ENCODE measurements at regions not wholly inside any gene's neighbourhood (a gene's known extent, or its start where the extent isn't known, plus 50 kb on each side); places are given as distances from the start of the nearest gene placed in this dataset.
"Not testable (repeated sequence)": the region's sequence is repeated elsewhere in the genome, so short reads cannot be mapped to it uniquely, and the experiment has no call there.

DNA sequence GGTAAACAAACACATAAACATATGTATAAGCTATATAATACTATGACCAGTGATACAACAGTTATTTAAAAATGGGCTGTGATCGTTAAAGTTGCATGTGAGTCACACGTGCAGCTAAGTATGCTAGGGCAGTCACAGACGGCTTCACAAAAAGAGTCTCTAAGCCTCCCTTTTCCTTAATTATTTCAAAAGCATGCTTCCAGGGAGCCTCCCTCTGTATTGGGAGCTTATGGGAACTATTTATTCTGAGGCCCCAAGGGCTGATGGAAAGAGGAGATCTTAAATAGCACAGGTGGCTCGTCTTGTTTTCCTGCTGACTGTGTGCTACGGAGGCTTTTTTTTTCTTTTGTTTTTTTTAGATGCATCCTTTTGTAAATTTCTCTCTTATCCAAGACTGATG lies 94.3 kb downstream of the ADCYAP1 start:
- DNase-seq, result no peak

DNA sequence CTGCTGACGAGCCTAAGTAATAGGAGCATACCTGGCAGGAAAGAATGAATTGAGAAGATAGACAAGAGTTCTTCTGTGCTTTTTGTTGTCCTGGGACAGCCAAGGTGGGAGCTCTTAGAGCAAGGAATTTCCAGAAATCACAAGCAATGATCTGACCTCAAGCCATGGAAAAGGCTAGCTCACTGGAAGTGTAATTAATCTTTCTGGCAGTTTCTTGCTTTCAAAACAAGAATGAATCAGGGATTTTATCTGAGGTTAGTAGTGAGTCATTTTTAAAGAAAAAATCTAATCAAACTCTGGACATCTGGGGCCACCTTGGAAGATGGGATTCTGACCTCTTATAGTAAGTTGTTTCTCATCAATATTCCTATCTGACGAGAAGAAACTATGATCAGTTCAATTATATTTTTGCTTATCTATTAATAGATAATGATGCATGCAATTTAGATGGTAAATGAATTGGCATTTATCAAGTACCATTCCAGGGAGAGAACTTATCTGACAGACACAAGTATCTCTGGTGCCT lies 98.0 kb downstream of the ADCYAP1 start:
- DNase-seq, result no peak

DNA sequence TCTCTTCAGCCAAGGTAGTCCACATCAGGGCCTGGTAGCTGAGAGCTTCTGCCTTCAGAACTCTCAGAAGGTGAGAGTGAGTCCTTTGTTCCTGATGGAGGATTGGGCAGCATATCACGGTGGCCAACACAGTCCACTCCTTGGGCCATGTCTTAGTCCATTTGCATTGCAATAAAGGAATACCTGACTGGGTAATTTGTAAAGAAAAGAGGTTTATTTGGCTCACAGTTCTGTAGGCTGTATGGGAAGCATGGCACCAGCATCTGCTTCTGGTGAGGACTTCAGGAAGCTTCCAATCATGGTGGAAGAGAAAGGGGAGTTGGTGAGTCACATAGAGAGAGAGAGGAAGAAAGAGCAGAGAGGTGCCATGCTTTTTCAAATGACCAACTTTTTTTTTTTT lies 98.8 kb downstream of the ADCYAP1 start:
- DNase-seq, result no peak

DNA sequence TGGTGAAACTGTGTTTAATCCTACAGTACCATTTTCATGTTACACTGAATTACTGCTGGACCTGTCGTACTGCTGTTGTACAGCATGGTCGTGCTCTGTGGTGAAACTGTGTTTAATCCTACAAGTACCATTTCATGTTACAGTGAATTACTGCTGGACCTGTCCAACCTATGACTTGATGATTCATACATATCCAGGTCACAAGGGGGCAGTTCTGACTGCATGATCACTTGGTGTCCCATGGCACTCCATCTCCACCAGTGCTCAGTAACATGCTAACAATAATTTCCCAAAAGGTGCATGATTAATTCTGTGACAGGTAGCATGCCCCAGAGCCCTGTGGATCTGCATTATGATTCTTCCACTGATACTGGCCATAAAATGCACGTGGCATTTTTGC lies 101.6 kb downstream of the ADCYAP1 start:
- no peak for DNase-seq

DNA sequence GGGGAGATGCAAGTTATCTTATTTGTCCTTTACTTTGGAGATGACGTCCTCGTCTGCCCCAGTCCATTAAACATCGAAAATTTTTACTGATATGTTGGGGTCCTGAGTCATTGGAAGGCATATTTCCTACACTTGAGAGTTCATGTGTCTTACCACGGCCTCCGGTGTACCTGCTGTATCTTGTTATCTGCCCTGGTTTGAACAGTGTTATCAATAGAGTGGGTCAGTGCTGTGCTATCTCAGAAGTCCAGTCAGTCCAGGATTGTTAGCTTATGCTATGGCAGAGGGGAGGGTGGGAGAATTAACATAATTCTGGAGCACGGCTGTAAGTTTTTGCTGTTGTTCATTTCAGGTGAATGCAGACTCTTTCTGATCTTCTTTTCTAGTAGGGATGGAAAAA lies 102.3 kb downstream of the ADCYAP1 start:
- DNase-seq, result no peak

DNA sequence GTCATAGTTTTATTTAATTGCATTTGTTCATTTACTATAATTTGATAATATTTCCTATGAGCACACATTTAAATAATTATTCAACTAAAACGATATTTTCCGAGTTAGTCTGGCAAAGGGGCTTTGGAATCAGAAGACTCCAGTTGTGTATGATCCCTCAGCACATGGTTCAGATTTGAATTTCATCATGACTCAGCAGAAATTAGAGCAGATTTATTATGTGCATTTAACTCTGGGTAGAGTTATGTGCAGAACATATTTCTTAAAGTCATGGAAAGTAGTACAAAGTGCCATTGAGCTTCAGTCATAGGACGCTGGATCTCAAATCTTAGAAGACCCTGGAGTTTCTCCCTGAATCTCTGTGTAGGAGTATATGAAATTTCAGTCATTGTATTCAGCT lies 106.7 kb downstream of the ADCYAP1 start:
- no peak for DNase-seq

DNA sequence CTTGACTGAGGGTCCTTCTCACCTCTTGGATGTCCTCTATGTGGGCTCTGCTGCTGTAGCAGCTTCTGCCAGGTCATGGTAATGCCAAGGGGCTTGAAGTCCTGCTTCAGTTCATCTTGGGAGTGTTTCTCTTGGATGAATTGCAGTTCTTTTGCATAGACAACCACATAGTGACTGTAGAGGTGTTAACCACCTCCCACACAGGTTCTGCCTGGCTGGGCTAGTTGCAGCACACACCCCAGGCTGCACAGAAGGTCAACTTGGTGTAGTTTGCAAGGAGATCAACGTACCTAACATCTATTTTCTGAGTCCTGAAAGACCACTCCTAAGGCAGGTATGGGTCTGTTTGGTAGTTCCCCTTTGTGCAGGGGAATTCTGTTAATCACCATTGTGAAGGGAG lies 108.1 kb downstream of the ADCYAP1 start:
- DNase-seq, result no peak

DNA sequence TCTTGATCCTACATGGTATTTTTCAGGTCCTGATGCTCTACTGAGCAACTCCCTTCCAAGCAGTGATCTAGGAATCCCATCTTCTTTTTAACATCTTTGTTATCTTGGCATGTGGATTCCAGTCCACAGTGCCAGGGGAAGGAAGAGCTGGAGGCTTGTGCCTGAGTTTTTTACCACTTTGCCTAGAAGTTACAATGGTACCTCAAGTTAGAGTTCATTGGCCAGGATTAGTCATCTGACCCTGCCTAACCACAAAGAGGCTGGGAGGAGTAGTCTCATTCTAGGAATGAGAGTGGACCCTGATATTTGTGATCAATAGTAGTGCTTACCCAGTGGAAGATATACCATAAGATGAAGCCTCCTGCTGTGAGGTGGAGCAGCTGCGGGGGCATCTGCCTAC lies 109.3 kb downstream of the ADCYAP1 start:
- no peak for DNase-seq

DNA sequence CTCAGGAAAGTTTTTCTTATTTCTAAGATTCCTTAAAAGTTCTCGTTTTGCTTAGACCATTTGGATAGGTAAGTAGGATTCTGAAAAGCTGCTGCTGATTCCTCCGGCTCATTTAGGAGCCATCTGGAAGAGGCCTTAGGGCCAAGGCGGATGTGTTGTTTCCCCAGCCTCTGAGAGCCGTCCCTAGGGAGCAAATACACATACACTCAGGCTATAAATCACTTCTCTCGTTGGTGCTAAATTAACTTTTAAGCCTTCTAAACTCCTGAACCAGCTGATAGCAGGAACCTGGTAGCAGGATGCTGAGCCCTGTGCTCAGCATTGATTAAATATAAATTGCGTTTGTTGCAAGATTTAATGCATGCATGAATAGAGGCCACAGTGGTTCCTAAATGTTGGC lies 109.8 kb downstream of the ADCYAP1 start:
- no peak for DNase-seq

DNA sequence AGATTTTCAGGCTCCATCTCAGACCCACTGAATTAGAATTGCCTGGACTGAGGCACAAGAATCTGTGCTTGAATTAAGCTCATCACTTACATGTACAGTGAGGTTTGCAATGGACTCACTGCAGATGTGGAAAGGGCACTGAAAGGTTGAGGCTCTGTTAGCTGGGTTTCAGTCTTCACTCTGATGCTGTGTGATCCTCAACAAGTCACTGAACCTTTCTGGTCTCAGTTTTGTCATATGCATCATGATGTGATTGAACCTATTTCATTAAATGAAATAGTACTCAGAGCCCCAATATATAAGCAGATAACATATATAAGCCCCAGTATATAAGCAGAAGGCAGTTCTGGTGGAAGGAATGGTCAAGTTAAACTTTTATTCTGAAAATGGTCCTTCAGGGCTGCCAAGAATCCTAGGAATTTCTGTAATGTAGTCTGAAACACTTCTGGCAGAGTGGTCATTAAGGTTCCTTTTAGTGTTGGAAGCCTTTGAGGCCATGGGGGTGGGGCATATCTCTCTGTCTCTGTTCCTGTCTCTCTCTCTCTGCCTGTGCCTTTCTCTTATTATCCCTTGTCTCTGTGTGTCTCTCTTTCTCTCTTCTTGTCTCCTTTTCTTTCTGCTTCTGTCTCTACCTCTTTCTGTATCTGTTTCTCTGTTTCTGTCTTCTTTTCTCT lies 110.4 kb downstream of the ADCYAP1 start:
- DNase-seq, result no peak

DNA sequence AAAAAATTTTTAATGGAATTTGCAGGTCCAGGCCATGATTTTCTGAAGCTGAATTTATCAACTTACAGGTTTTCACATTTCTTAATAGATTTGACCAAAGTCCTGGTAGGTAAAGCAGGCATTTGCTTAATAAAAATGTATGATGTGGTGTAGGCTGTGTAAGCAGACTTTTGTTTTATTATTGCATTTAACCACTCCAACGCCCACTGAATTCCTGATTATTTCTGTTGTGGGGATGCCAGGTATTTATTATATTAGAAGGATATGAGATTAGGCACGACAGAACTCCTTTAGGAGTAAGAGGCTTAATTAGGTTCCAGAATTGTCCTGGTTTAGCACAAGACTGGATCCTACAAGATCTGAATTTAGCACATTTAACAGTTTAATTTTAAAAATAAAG lies 111.1 kb downstream of the ADCYAP1 start:
- DNase-seq, result no peak

DNA sequence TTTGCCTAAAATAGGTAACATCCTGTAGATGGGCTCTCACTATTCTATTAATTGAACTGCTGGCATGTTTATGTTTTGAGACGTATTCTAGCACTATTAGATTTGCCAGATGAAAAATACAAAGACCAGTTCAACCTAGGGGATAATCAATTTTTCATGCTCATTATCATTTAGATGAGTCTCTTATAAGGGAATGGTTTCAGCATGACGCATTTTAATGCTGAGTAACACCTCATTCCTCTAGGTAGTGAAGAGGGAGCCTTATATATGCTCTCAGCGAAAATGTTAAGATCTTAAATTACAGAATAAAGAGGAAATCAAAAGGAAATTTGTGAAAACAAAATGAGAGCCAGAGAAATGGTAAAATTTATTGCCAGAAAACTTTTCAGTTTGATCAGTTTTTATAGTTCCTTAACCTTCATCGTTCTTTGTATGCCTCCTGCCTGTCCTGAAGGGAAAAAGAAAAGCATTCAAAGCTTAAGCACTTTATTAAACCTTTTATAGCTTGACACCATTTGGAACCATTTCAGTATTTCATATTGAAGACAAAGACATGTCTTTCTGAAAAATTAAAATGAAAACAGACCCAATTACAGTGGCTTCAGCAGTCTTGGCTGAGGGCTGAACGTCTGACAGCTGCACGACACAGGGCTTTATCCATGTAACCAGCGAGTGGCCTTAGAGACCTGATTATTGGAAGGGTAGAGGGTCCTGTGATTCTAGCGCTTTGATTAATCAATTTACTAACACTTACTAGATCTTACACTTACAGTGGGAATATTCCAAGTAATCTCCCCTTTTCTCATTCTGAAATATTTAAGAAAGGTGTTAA lies 112.8 kb downstream of the ADCYAP1 start:
- peak; percentile 33 for DNase-seq

DNA sequence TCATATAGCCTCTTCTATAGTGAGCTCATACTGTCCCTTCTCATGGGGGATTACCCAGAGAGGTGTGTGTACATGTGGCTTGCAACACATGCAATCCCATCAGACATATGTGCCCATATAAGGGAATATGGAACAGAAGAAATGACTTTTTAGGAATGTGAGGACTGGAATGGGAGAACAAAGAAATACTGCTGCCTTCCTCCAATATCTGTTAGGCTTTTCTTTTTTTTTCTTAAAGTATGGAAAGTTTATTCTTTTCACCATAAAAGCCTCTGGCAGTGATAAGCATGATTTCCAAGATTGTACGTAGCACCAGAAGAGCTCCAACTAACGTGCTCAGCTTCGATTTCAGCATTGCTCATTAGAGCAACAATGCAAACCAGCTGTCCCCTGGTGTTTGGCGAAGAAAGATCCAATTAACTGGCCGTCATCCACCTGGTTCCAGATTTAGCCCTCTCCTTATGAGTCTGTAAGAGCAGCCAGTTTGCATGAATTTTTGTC lies 113.6 kb downstream of the ADCYAP1 start:
- peak; percentile 86 for DNase-seq

DNA sequence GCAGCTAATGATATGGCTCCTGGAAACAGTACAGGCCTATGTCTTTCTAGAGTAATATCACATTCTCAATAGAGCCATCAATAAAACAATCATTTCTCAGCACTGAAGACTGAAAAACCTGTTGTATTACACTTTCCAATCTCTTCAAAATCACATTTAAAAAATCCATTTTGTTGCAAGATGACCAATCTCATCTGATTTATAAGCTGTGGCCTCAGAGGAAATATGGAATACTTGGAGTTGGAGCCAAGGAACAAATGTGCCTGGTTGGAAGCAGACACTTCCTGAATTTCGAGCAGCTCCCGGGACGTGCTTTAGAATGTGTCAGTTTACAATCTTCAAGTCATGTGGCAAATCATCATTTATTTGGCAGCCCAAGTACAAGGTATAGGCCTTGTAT lies 114.5 kb downstream of the ADCYAP1 start:
- DNase-seq, result no peak

DNA sequence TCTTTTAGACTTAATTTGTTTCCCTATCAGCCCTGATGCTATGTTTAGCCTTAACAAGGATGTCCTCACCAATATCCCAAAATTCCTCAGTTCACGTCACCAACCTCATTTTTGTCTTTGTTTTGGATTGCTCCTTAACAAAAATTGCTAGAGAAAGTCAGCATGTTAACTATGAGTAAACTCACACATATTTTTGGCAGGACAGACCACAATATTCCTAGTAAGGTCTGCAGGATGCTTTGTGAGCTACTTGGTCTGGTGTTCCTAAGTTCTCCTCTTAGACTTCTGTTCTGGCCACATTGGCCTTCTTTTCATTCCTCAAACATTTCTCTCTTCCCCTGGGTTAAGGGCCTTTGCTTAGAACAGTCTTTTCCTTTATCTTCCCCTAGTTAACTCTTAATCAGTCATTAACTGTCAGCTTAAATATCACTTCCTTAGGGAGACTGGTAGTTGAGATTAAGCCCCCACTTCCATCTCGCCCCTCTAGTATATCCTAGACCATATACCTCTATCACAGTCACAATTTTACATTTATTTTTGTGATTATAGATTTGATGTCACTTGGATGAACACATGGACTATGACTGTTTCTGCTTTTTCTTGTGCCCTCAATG lies 116.2 kb downstream of the ADCYAP1 start:
- DNase-seq, result no peak

DNA sequence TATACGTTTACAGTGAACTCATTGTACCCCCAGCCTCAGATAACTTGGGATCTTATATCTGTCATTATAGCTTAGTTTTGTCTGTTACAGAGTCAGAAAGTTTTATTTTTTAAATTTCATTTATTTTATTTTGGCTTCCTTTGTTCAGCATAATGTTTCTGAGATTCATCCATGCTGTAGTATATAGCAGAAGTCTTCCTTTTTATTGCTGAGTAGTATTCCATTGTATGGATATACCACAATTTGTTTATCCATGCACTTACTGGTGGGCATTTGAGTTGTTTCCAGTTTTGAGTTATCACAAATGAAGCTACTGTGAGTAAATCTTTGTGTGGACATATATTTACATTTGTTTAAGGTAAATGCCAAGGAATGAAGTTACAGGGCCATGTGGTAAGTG lies 122.3 kb downstream of the ADCYAP1 start:
- no peak for DNase-seq

DNA sequence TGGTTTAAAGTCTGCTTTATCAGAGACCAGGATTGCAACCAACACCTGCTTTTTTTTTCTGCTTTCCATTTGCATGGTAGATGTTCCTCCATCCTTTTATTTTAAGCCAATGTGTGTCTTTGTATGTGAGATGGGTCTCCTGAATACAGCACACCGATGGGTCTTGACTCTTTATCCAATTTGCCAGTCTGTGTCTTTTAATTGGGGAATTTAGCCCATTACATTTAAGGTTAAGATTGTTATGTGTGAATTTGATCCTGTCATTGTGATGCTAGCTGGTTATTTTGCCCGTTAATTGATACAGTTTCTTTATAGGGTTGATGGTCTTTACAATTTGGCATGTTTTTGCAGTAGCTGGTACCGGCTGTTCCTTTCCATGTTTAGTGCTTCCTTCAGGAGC lies 128.4 kb downstream of the ADCYAP1 start:
- DNase-seq, result not testable (repeated sequence)

DNA sequence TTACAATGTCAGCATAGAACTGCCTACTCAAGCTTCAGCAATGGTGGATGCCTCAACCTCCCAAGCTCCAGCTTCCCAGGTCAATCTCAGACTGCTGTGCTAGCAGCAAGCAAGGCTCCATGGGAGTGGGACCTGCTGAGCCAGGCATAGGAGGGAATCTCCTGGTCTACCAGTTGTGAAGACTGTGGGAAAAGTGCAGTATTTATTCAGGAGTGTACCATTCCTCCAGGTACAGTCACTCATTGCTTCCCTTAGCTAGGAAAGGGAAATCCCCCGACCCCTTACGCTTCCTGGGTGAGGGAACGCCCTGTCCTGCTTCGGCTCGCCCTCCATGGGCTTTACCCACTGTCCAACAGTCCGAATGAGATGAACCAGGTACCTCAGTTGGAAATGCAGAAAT lies 130.3 kb downstream of the ADCYAP1 start:
- no peak for DNase-seq

DNA sequence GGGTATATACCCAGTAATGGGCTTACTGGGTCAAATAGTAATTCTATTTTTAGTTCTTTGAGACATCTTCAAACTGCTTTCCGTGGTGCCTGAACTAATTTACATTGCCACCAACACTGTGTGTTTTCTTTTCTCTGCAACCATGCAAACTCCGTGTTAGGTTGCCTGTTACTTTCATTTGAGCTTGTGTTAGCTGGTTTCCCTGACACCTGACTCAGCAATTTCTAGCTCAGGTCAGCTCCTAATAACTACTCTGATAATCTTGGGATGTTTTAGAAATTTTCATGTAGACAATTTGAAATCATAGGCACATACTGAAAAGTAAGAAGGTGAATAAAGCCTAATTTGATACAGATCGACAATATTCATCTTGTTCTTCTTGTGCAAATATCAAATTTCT lies 132.3 kb downstream of the ADCYAP1 start:
- no peak for DNase-seq

DNA sequence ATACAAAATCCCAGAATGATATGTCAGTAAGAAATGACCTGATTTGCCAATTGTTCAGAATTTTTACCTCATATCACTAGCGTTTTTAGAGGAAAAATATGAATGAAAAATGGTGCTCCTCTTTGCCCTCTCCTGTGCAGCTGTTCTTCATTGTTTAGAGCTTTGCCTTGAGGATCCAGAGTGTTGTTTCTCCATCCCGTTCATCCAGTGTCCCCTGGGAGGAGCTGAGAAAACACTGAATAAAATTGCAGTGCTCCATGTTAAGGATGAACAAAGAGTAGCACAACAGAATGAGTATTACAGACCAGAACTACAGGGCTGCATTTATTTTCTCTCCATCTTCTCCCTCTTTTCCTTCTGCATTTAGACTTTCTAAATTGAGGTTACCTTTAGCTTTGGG lies 133.1 kb downstream of the ADCYAP1 start:
- no peak for DNase-seq

DNA sequence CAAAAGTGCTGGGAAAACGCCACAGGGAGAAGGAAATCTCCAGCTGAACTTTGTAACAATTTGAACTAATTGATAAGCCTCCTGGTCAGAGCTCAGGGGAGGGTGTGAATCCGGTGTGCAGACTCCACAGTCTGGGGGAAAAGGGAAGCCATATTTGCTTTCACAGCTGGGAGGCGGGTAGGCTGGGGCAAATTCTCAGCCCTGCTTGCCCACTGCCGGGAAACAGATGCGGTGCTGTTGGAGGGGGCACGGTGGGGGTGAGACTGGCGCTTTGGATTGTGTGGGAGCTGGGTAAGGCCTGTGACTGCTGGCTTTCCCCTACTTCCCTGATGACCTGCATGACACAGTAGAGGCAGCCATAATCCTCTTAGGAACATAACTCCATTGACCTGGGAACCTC lies 134.8 kb downstream of the ADCYAP1 start:
- DNase-seq, result no peak

DNA sequence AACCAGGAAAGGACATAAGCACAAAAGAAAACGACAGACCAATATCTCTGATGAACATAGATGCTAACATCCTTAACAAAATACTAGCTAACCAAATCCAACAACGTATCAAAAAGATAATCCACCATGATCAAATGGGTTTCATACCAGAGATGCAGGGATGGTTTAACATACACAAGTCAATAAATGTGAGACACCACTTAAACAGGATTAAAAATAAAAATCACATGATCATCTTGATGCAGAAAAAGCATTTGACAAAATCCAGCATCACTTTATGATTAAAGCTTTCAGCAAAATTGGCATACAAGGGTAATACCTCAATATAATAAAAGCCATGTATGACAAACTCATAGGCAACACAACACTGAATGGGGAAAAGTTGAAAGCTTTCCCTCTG lies 138.4 kb downstream of the ADCYAP1 start:
- DNase-seq, result not testable (repeated sequence)

DNA sequence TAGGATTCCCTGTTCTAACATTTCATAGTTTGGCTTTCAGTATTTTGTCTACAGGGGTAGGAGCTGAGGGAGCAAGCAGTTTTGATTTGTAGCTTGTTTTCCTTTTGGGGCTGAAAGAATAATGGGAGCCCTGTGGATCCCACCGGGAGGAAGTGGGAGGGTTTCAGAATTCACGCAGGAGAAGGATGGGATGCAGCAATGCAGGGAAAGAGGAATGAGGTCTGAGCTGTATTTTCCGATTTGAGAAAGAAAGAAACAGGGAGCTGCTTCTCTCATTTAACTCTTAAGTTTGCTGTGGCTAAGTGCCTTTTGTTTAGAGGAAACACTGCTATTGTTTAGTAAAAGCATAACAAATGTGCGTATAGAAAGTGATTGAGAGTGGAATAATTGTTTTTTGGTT lies 141.0 kb downstream of the ADCYAP1 start:
- DNase-seq, result no peak

DNA sequence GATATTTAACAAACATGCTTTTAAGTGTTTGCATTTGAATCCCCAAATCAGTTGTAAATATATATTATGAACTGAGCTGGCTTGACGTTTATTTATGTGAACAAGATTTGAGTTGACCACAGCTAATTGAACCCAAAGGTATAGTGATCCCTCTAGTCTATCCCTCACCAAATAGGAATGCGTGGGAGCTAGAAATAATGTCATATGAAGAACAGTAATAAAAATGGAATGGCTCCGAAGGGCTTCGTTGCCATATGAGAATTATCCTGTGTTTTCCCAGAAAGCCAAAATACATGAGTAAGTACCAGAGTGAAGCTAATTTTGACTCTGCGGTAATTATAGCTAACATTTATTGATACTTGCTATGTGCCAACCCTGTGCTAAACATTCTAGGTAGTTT lies 142.7 kb downstream of the ADCYAP1 start:
- no peak for DNase-seq
